H1 (cell line): ENCODE measurements at regions not wholly inside any gene's neighbourhood (a gene's known extent, or its start where the extent isn't known, plus 50 kb on each side); places are given as distances from the start of the nearest gene placed in this dataset.

Source experiments
- CTCF ChIA-PET: fragments of 300-600 bp; sonication (Branson Sonifier 250); formaldehyde crosslinking; loops from one replicate; lab custom pipeline; 2021; ENCODE audit not compliant: partially characterized antibody; lab: Charles Lee
- POLR2A ChIA-PET: fragments of 300-600 bp; sonication (Branson Sonifier 250); formaldehyde crosslinking; loops from one replicate; lab custom pipeline; 2021; ENCODE audit warnings: inconsistent platforms; ENCODE audit not compliant: partially characterized antibody; lab: Charles Lee
- DNase-seq, 2 experiments: peaks; one replicate each; pipeline versions ENCODE4 v3.0.0 to v3.0.0-alpha.2; 2010 to 2022; ENCODE audit warnings: low spot score in 2 of 2, low read depth in 1 of 2, mixed read lengths in 1 of 2
- FAIRE-seq: peaks from 2 replicates; lab custom pipeline; 2011; peaks lifted over from hg19 to GRCh38; lab: Jason Lieb, UNC
- H2AFZ ChIP-seq: 2 replicates; pipeline ENCODE4 v1.8.1; 2012; ENCODE audit warnings: low read length, inconsistent platforms
- H2AK5ac ChIP-seq: 2 replicates; pipeline ENCODE4 v1.6.1; 2013; ENCODE audit warnings: low read depth, low read length
- H2BK120ac ChIP-seq: replicated peaks from 2 replicates; pipeline ENCODE3; 2013; ENCODE audit warnings: low read depth, low read length, inconsistent platforms
- H2BK12ac ChIP-seq: 2 replicates; pipeline ENCODE4 v1.6.1; 2013; ENCODE audit warnings: low read depth, low read length
- H2BK15ac ChIP-seq: 2 replicates; pipeline ENCODE4 v1.6.1; 2013; ENCODE audit warnings: low read length
- H2BK20ac ChIP-seq: 2 replicates; pipeline ENCODE4 v1.6.1; 2013; ENCODE audit warnings: low read length
- H2BK5ac ChIP-seq: 2 replicates; pipeline ENCODE4 v1.6.1; 2013; ENCODE audit warnings: low read depth, low read length
- H3K14ac ChIP-seq: 2 replicates; pipeline ENCODE4 v1.6.1; 2013; ENCODE audit warnings: inconsistent platforms; ENCODE audit not compliant: insufficient read length
- H3K18ac ChIP-seq: 2 replicates; pipeline ENCODE4 v1.6.1; 2013; ENCODE audit warnings: low read length; ENCODE audit errors: extremely low read depth
- H3K23ac ChIP-seq: 2 replicates; pipeline ENCODE4 v1.6.1; 2013; ENCODE audit warnings: inconsistent platforms; ENCODE audit not compliant: insufficient read length
- H3K23me2 ChIP-seq: 2 replicates; pipeline ENCODE4 v1.6.1; 2013; ENCODE audit warnings: low read depth, low read length
- H3K27ac ChIP-seq: 2 replicates; pipeline ENCODE4 v1.6.1; 2011; ENCODE audit warnings: low read depth, low read length, inconsistent platforms
- H3K27me3 ChIP-seq, 4 experiments: replicated peaks in 1 of 4; 1 replicate in 1 of 4; 2 replicates in 3 of 4; pipeline versions ENCODE4 v1.6.1 to v1.8.1; 2011 to 2013; ENCODE audit warnings: low read length in 3 of 4, mild to moderate bottlenecking in 3 of 4, inconsistent platforms in 2 of 4, mixed read lengths in 2 of 4, moderate library complexity in 1 of 4; ENCODE audit not compliant: control insufficient read depth in 3 of 4, insufficient read depth in 3 of 4; ENCODE audit errors: extremely low read depth in 1 of 4
- H3K36me3 ChIP-seq, 4 experiments: 2 replicates each; pipeline versions ENCODE4 v1.6.1 to v1.8.1; 2011 to 2013; ENCODE audit warnings: mild to moderate bottlenecking in 4 of 4, low read length in 3 of 4, moderate library complexity in 2 of 4, control low read depth in 1 of 4, inconsistent platforms in 1 of 4; ENCODE audit not compliant: insufficient read depth in 4 of 4, control insufficient read depth in 2 of 4
- H3K4ac ChIP-seq: replicated peaks from 2 replicates; pipeline ENCODE3; 2013; ENCODE audit warnings: low read length, low read depth, mixed read lengths, inconsistent platforms; ENCODE audit not compliant: insufficient read length
- H3K4me1 ChIP-seq, 4 experiments: replicated peaks in 1 of 4; 1 replicate in 1 of 4; 2 replicates in 3 of 4; pipeline versions ENCODE4 v1.6.1 to v1.8.1; 2011 to 2013; ENCODE audit warnings: low read length in 3 of 4, inconsistent platforms in 2 of 4, mixed read lengths in 1 of 4; ENCODE audit not compliant: insufficient read depth in 4 of 4, control insufficient read depth in 3 of 4
- H3K4me2 ChIP-seq, 2 experiments: 2 replicates each; pipeline versions ENCODE4 v1.6.1 to v1.8.1; 2011 to 2013; ENCODE audit warnings: low read depth in 2 of 2, low read length in 2 of 2, control low read depth in 1 of 2, inconsistent platforms in 1 of 2, mild to moderate bottlenecking in 1 of 2; ENCODE audit not compliant: insufficient read depth in 1 of 2
- H3K4me3 ChIP-seq, 4 experiments: fragments of 200-600, 300-600 bp in 1 of 4; sonication (generic), shearing (Covaris generic), sonication (Bioruptor Twin) in 1 of 4; 2 replicates each; pipeline versions ENCODE4 v1.5.1 to v1.8.1; 2011 to 2016; ENCODE audit warnings: low read length in 4 of 4, low read depth in 3 of 4, control low read depth in 2 of 4, inconsistent platforms in 2 of 4, mild to moderate bottlenecking in 2 of 4, mixed read lengths in 1 of 4, moderate library complexity in 1 of 4; ENCODE audit not compliant: insufficient read depth in 2 of 4; ENCODE audit errors: extremely low read depth in 1 of 4
- H3K56ac ChIP-seq: replicated peaks from 2 replicates; pipeline ENCODE3; 2013; ENCODE audit warnings: low read depth, mild to moderate bottlenecking, mixed read lengths, low read length, inconsistent platforms; ENCODE audit not compliant: insufficient read length
- H3K79me1 ChIP-seq: 2 replicates; pipeline ENCODE4 v1.6.1; 2013; ENCODE audit warnings: low read depth, low read length, control low read depth
- H3K79me2 ChIP-seq, 2 experiments: 2 replicates each; pipeline versions ENCODE4 v1.6.1 to v1.8.1; 2012 to 2013; ENCODE audit warnings: low read length in 2 of 2, mild to moderate bottlenecking in 2 of 2, inconsistent platforms in 1 of 2; ENCODE audit not compliant: insufficient read depth in 2 of 2, control insufficient read depth in 1 of 2
- H3K9ac ChIP-seq, 4 experiments: replicated peaks in 1 of 4; 1 replicate in 1 of 4; 2 replicates in 3 of 4; pipeline versions ENCODE4 v1.6.1 to v1.8.1; 2011 to 2013; ENCODE audit warnings: low read depth in 3 of 4, low read length in 3 of 4, control low read depth in 2 of 4, mild to moderate bottlenecking in 2 of 4, moderate library complexity in 2 of 4, inconsistent platforms in 1 of 4; ENCODE audit errors: extremely low read depth in 1 of 4
- H3K9me3 ChIP-seq, 2 experiments: 2 replicates each; pipeline versions ENCODE4 v1.6.1 to v1.8.1; 2012 to 2013; ENCODE audit warnings: mild to moderate bottlenecking in 2 of 2, moderate library complexity in 2 of 2, control low read depth in 1 of 2, inconsistent platforms in 1 of 2, low read depth in 1 of 2, low read length in 1 of 2, mixed read lengths in 1 of 2; ENCODE audit not compliant: insufficient read depth in 2 of 2
- H4K20me1 ChIP-seq, 2 experiments: replicated peaks in 1 of 2; 2 replicates each; pipeline versions ENCODE3 to v1.8.1; 2011 to 2013; ENCODE audit warnings: inconsistent platforms in 2 of 2, low read length in 2 of 2, mild to moderate bottlenecking in 1 of 2; ENCODE audit not compliant: insufficient read depth in 2 of 2, control insufficient read depth in 1 of 2
- H4K5ac ChIP-seq: 2 replicates; pipeline ENCODE4 v1.6.1; 2013; ENCODE audit warnings: low read length, low read depth, mixed read lengths, inconsistent platforms; ENCODE audit not compliant: insufficient read length
- H4K8ac ChIP-seq: 2 replicates; pipeline ENCODE4 v1.8.0; 2013; ENCODE audit warnings: mild to moderate bottlenecking, moderate library complexity, low read length, inconsistent platforms; ENCODE audit not compliant: insufficient read depth; ENCODE audit errors: extremely low read depth
- H4K91ac ChIP-seq: replicated peaks from 2 replicates; pipeline ENCODE3; 2013; ENCODE audit warnings: low read length, mixed read lengths, inconsistent platforms; ENCODE audit not compliant: insufficient read length
- ASH2L ChIP-seq: fragments of 200-600, 300-600 bp; sonication (generic); IDR thresholded peaks from one replicate; pipeline ENCODE4 v1.7.1; 2017; ENCODE audit warnings: low read length
- CBX8 ChIP-seq: fragments of 300-800, 300-1000 bp; sonication (generic); IDR thresholded peaks from 2 replicates; pipeline ENCODE4 v1.7.1; 2016; ENCODE audit warnings: low read depth, low read length, borderline replicate concordance
- E2F6 ChIP-seq: IDR thresholded peaks from 2 replicates; pipeline ENCODE4 v1.6.1; 2012; ENCODE audit warnings: inconsistent platforms
- EGR1 ChIP-seq: IDR thresholded peaks from 2 replicates; pipeline ENCODE4 v1.6.1; 2011; ENCODE audit warnings: low read depth, low read length, borderline replicate concordance
- EZH2 ChIP-seq: fragments of 200-600 bp; sonication (generic); IDR thresholded peaks from 2 replicates; pipeline ENCODE4 v1.7.1; 2012; ENCODE audit warnings: low read depth, mild to moderate bottlenecking, moderate library complexity, low read length, inconsistent platforms; ENCODE audit not compliant: severe bottlenecking
- RFX5 ChIP-seq: IDR thresholded peaks from 2 replicates; pipeline ENCODE4 v1.6.1; 2011; ENCODE audit warnings: low read depth, low read length, improper control_type of control experiment, borderline replicate concordance
- RXRA ChIP-seq: IDR thresholded peaks from 2 replicates; pipeline ENCODE4 v1.6.1; 2011; ENCODE audit warnings: low read depth, mild to moderate bottlenecking, low read length, moderate library complexity; ENCODE audit not compliant: insufficient read depth
- SIRT6 ChIP-seq: IDR thresholded peaks from one replicate; pipeline ENCODE4 v1.7.1; 2012; ENCODE audit warnings: low read length, inconsistent platforms
- SP1 ChIP-seq: IDR thresholded peaks from 2 replicates; pipeline ENCODE4 v1.6.1; 2011; ENCODE audit warnings: low read depth, low read length
- SRF ChIP-seq: IDR thresholded peaks from 2 replicates; pipeline ENCODE4 v1.6.1; 2011; ENCODE audit warnings: mild to moderate bottlenecking, low read depth, low read length, moderate library complexity
- WGBS, 2 experiments: shearing (Covaris generic) in 1 of 2; methylation state at CpG; one replicate each; pipeline versions ENCODE4 v1.1.6 to v1.1.7; 2013 to 2015; ENCODE audit warnings: low lambda C conversion rate in 2 of 2, mixed read lengths in 2 of 2, inconsistent platforms in 1 of 2, low coverage in 1 of 2, missing lambda C conversion rate in 1 of 2; ENCODE audit not compliant: insufficient replicate concordance in 2 of 2, insufficient coverage in 1 of 2, insufficient read length in 1 of 2; ENCODE audit errors: extremely low coverage in 1 of 2, missing lambda C conversion rate in 1 of 2; 5-methylcytosine and 5-hydroxymethylcytosine counted together

GRCh38 chr3:30966896-30967295 is 72.4 kb upstream of the GADL1 start:
- Histone ChIP-seq H2BK12ac (no peak overlapping the region), H3K4me3 (no peak overlapping the region)
- CTCF ChIA-PET: interaction anchor here (0.6 to 1.2 kb wide), 4 partner anchors 9 to 165 kb away, joined by 3 to 4 read pairs (median 3); no protein-coding TSS in a partner anchor

More at GRCh38 chr3:30966896-30967295, 72.4 kb upstream of the GADL1 start:
- no peak overlapping the region for H3K18ac ChIP-seq
- H3K27ac ChIP-seq: no peak overlapping the region
- no peaks in the 10 kb centered on the region for H3K23me2 ChIP-seq
- no peak overlapping the region for H3K23ac ChIP-seq
- no peak overlapping the region for H2BK5ac ChIP-seq
- H4K91ac ChIP-seq: no peak overlapping the region
- 96% methylated on average over 7 of the region's 7 CpGs; no CpG with 5 or more reads in 1 of the 2 experiments for WGBS, 2 experiments
- H3K9ac ChIP-seq: no peak overlapping the region
- H4K5ac ChIP-seq: no peak overlapping the region
- no peak overlapping the region for H2AK5ac ChIP-seq
- no peak overlapping the region for H3K4me2 ChIP-seq
- H3K36me3 ChIP-seq: no peaks in the 10 kb centered on the region; a peak in 1 of 8 replicates
- no peak overlapping the region for H2BK120ac ChIP-seq
- POLR2A ChIA-PET: no interaction called here
- H2BK20ac ChIP-seq: no peak overlapping the region
- H3K27me3 ChIP-seq: peaks cover 0 to 1% (median 0%) of the 10 kb centered on the region in 4 experiments; a peak in 1 of 7 replicates
- no peak for DNase-seq
- no peak overlapping the region for H2BK15ac ChIP-seq
- H3K14ac ChIP-seq: no peak overlapping the region
- no peaks in the 10 kb centered on the region for H3K4me1 ChIP-seq
- H3K79me2 ChIP-seq: no peaks in the 10 kb centered on the region
- no peak overlapping the region for H3K56ac ChIP-seq
- FAIRE-seq: no peak
- no peak overlapping the region for H3K4ac ChIP-seq
- H2AFZ ChIP-seq: no peak overlapping the region
- no peaks in the 10 kb centered on the region for H4K20me1 ChIP-seq
- H4K8ac ChIP-seq: no peak overlapping the region
- no peaks in the 10 kb centered on the region for H3K9me3 ChIP-seq
- no peaks in the 10 kb centered on the region for H3K79me1 ChIP-seq
- TF ChIP-seq SIRT6 (no peak), RFX5 (no peak), SRF (no peak), ASH2L (no peak), SP1 (no peak), EGR1 (no peak), E2F6 (no peak), CBX8 (no peak), EZH2 (no peak), RXRA (no peak)
- TF ChIP-seq, all 59 proteins: peak for 0
